Upper lobe of right lung (tissue), 1 donor: ENCODE measurements at regions not wholly inside any gene's neighbourhood (a gene's known extent, or its start where the extent isn't known, plus 50 kb on each side); places are given as distances from the start of the nearest gene placed in this dataset.

Source experiments
- ATAC-seq: fragments of 200-7000 bp; cut with Tn5 transposase; one replicate; pipeline ENCODE4 v1.9.1; 2020; ENCODE audit warnings: mild to moderate bottlenecking, moderate library complexity
- DNase-seq: peaks from one replicate; pipeline ENCODE4 v3.0.0-alpha.2; 2020
- H3K27ac ChIP-seq: fragments of 200-600 bp; one replicate; pipeline ENCODE4 v1.8.0; 2022
- H3K27me3 ChIP-seq: fragments of 200-600 bp; one replicate; pipeline ENCODE4 v1.8.0; 2022; ENCODE audit warnings: mild to moderate bottlenecking
- H3K36me3 ChIP-seq: fragments of 200-600 bp; one replicate; pipeline ENCODE4 v1.8.0; 2022
- H3K4me1 ChIP-seq: fragments of 200-600 bp; one replicate; pipeline ENCODE4 v1.8.0; 2022
- H3K4me3 ChIP-seq: fragments of 200-600 bp; one replicate; pipeline ENCODE4 v1.8.0; 2022; ENCODE audit warnings: mild to moderate bottlenecking
- H3K9me3 ChIP-seq: fragments of 200-600 bp; one replicate; pipeline ENCODE4 v1.8.0; 2022
- intact Hi-C: fragments of 100-400 bp; cut with DNase I; formaldehyde crosslinking; loops from one replicate; pipeline ENCODE4 v1.11.0; 2022
- TF ChIP-seq, protein P1 (sequence below): fragments of 200-600 bp; IDR thresholded peaks from one replicate; pipeline ENCODE4 v1.8.0; 2022; ENCODE audit warnings: antibody characterized with exemption
- donor health status: DM: no; HTN: yes; CAD: no; lungs with severe emphysema.

DNA sequence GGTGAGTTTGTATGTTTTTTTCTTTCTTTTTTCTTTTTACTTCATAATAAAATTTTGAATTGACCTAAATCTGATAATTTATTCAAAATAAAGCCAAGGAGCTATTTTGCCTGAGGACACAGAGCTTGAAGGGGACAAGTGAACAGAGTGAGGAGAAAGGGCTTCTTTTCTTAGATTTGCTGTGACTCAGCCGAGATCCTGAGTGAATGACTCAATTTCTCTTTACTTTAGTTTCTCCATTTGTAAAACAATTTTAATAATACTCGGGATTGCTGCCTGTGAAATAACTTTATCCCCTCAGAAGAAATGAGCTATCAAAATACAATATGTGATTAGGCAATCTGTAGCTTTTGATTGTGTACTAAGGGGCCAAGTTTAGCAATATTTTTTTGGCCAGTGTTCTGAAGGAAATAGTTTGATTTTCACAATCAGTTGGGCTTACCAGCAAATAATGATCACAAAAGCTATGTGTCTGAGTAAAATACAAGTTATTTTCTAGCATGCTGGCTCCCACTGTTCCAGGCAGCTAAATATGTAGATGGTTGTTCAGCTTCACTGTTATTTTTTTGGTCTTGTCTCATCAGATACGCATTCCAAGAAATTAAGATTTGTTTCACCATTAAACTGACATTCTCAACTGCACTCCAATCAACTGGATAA lies 437.5 kb downstream of the FGF9 start:
- Histone ChIP-seq H3K4me1 (peaks cover 19% of the 10 kb centered on the region), H3K9me3 (no peaks in the 10 kb centered on the region), H3K27me3 (no peaks in the 10 kb centered on the region), H3K4me3 (no peak overlapping the region), H3K27ac (no peak overlapping the region), H3K36me3 (no peaks in the 10 kb centered on the region)
- ATAC-seq: no peak
- TF ChIP-seq, protein P1, sequence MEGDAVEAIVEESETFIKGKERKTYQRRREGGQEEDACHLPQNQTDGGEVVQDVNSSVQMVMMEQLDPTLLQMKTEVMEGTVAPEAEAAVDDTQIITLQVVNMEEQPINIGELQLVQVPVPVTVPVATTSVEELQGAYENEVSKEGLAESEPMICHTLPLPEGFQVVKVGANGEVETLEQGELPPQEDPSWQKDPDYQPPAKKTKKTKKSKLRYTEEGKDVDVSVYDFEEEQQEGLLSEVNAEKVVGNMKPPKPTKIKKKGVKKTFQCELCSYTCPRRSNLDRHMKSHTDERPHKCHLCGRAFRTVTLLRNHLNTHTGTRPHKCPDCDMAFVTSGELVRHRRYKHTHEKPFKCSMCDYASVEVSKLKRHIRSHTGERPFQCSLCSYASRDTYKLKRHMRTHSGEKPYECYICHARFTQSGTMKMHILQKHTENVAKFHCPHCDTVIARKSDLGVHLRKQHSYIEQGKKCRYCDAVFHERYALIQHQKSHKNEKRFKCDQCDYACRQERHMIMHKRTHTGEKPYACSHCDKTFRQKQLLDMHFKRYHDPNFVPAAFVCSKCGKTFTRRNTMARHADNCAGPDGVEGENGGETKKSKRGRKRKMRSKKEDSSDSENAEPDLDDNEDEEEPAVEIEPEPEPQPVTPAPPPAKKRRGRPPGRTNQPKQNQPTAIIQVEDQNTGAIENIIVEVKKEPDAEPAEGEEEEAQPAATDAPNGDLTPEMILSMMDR: no peak
- intact Hi-C loops: no loop called here
- DNase-seq: no peak

DNA sequence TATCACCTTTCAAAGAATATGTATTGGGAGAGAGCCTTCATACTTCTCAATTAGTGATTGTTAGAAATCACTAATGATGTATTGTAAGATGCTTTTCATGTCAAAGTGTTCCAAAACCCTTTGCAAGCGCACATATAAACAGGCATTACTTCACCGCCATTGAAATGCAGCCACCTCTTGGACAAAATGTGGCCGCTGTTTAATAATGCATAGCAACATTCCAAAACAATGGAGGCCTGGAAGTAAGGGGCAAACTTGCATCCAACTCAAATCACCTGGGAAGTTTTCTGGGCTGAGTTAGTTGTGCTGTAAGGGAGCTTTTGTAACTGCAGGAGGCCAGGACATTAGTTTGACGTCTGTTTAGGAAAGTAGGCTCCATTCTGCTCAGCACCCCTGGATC lies 438.1 kb downstream of the FGF9 start:
- H3K27ac ChIP-seq: no peak overlapping the region
- H3K4me3 ChIP-seq: no peak overlapping the region
- no peaks in the 10 kb centered on the region for H3K9me3 ChIP-seq
- intact Hi-C loops: no loop called here
- no peak for ATAC-seq
- TF ChIP-seq, protein P1: no peak
- no peaks in the 10 kb centered on the region for H3K36me3 ChIP-seq
- H3K4me1 ChIP-seq: peaks cover 19% of the 10 kb centered on the region
- no peak for DNase-seq
- no peaks in the 10 kb centered on the region for H3K27me3 ChIP-seq

DNA sequence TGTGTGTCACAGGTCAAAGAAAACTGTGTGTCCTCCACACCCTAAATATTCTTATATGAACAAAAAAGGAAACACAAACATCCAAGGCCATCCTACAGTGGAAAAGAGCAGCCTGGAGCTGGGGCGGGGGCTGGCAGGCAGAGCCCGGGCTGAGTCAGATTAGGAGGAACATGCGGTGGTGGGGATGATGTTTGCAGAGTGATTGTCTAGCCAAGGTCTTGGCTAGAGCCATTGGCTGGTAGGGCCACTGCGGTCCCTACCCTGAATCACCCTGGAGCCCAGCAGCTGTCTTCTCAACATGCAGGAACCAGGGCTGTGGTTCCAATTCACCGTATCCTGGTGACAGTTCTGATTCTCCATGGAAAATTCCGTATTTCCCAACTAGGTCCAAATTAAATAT lies 439.5 kb downstream of the FGF9 start:
- Histone ChIP-seq H3K36me3 (no peaks in the 10 kb centered on the region), H3K4me3 (no peak overlapping the region), H3K27me3 (no peaks in the 10 kb centered on the region), H3K4me1 (peaks cover 19% of the 10 kb centered on the region), H3K9me3 (no peaks in the 10 kb centered on the region), H3K27ac (no peak overlapping the region)
- intact Hi-C loops: no loop called here
- TF ChIP-seq, protein P1: no peak
- no peak for ATAC-seq
- no peak for DNase-seq

DNA sequence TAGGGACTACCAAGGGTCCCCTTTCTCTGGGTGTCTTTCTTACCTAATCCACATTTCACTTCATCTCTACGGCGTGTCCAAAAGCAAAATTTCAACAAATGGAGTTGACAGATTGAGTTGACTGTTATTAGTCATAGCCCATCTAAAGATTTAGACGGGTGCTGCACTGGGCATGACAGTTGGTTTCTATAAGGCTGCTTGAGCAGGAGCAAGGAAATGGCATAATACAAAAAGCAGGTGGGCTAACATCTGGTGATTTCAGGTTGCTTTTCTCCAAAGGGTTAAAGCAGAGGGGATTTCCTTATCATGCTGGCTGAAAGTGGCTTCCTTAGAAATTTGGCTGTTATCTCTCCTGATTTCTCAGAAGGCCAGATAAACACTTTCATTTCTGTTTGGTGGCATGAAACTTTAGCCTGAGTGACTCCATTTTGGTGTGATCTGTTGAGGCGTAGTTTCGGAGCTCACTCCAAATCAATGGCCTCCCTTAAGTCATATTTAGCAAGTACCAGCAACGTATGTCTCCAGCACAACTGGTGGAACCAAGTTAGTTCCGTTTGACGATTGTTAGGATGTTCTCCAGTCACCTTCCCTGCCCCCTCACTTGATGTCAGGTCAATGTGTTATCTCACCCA lies 440.4 kb downstream of the FGF9 start:
- no peak overlapping the region for H3K27ac ChIP-seq
- H3K27me3 ChIP-seq: no peaks in the 10 kb centered on the region
- no peak overlapping the region for H3K4me3 ChIP-seq
- DNase-seq (no peak), ATAC-seq (no peak)
- no peaks in the 10 kb centered on the region for H3K36me3 ChIP-seq
- intact Hi-C loops: no loop called here
- H3K4me1 ChIP-seq: peaks cover 19% of the 10 kb centered on the region
- H3K9me3 ChIP-seq: no peaks in the 10 kb centered on the region
- TF ChIP-seq, protein P1: no peak

DNA sequence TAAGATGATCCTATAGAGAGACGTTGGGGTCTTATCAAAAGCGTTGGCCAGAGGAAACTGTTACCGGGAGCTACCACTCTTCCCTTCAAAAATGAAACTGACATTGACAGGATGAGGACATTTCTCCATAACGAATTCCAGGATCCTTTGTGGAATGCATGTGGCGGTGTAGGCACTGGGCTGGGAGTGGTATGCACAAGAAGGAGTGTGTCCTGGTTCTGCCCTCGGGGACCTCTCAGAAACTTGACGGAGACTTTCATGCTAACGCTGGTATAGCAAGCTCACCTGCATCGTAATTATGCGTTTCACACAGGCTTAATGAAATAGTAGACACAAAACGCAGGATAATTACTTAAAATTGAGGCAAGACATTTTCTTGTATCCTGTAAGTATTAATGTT lies 441.1 kb downstream of the FGF9 start:
- H3K27me3 ChIP-seq: no peaks in the 10 kb centered on the region
- no peak overlapping the region for H3K4me3 ChIP-seq
- no peaks in the 10 kb centered on the region for H3K36me3 ChIP-seq
- ATAC-seq (no peak), DNase-seq (no peak)
- H3K9me3 ChIP-seq: no peaks in the 10 kb centered on the region
- intact Hi-C loops: no loop called here
- peaks cover 19% of the 10 kb centered on the region for H3K4me1 ChIP-seq
- TF ChIP-seq, protein P1: no peak
- H3K27ac ChIP-seq: no peak overlapping the region
